ENCODE measurements at regions not wholly inside any gene's neighbourhood (a gene's known extent, or its start where the extent isn't known, plus 50 kb on each side); places are given as distances from the start of the nearest gene placed in this dataset.

GRCh38 chr11:44498089-44498871 lies 67.2 kb upstream of the CD82 start:
- TF ChIP-seq ZNF274 (IDR thresholded peaks at IDR 0.05; ENCODE audit: low read depth, low read length): no peak
- TF ChIP-seq YY1 (IDR thresholded peaks at IDR 0.05; ENCODE audit: insufficient read depth, insufficient read length): no peak
- no peak for TF ChIP-seq SUZ12 (IDR thresholded peaks at IDR 0.05; ENCODE audit: extremely low read depth, insufficient read depth, insufficient read length)

Measured in NT2/D1 (cell line).